ENCODE measurements at regions not wholly inside any gene's neighbourhood (a gene's known extent, or its start where the extent isn't known, plus 50 kb on each side); places are given as distances from the start of the nearest gene placed in this dataset.

GRCh38 chr5:77828445-77828844 lies 52.3 kb upstream of the TBCA start:
- intact Hi-C loops (cut with DNase I), result no loop called here
- TF ChIP-seq POLR2A (IDR thresholded peaks at IDR 0.05), result no peak
- no peak for TF ChIP-seq POLR2AphosphoS5 (IDR thresholded peaks at IDR 0.05; ENCODE audit: insufficient read depth in 1 of 2, low read depth in 1 of 2)
- no peak for TF ChIP-seq CTCF (IDR thresholded peaks at IDR 0.05)

More at GRCh38 chr5:77828445-77828844, 52.3 kb upstream of the TBCA start:
- Histone ChIP-seq H3K9me3 (no peaks in the 10 kb centered on the region), H3K4me1 (no peaks in the 10 kb centered on the region), H3K27ac (no peak overlapping the region), H3K27me3 (no peaks in the 10 kb centered on the region), H3K4me3 (no peak overlapping the region), H3K36me3 (no peaks in the 10 kb centered on the region)
- DNase-seq (ENCODE audit: extremely low spot score in 2 of 2), result no peak

Data from vagina (tissue), 2 donors.